ENCODE measurements at regions not wholly inside any gene's neighbourhood (a gene's known extent, or its start where the extent isn't known, plus 50 kb on each side); places are given as distances from the start of the nearest gene placed in this dataset.

- no peak for DNase-seq
These were observed 51.6 kb upstream of the DLK1 start for GRCh38 chr14:100674897-100675619.

GRCh38 chr14:100675699-100676684, 50.7 kb upstream of the DLK1 start:
- DNase-seq, result no peak

Measured in SIG-M5 (cell line).